Epithelial cell of esophagus (primary cell): ENCODE measurements at regions not wholly inside any gene's neighbourhood (a gene's known extent, or its start where the extent isn't known, plus 50 kb on each side); places are given as distances from the start of the nearest gene placed in this dataset.

ENCODE experiments used
- DNase-seq: peaks from one replicate; pipeline ENCODE4 v3.0.0; 2010; ENCODE audit warnings: low read depth
- H3K4me3 ChIP-seq: 2 replicates; pipeline ENCODE4 v1.5.1; 2011; ENCODE audit warnings: mild to moderate bottlenecking, low read length, control low read depth
- TF ChIP-seq, protein P1 (sequence below): IDR thresholded peaks from 2 replicates; pipeline ENCODE4 v1.5.1; 2011; ENCODE audit warnings: low read depth, mild to moderate bottlenecking, low read length, control low read depth, inconsistent platforms; ENCODE audit not compliant: insufficient read depth; ENCODE audit errors: missing control alignments

- TF ChIP-seq, protein P1, sequence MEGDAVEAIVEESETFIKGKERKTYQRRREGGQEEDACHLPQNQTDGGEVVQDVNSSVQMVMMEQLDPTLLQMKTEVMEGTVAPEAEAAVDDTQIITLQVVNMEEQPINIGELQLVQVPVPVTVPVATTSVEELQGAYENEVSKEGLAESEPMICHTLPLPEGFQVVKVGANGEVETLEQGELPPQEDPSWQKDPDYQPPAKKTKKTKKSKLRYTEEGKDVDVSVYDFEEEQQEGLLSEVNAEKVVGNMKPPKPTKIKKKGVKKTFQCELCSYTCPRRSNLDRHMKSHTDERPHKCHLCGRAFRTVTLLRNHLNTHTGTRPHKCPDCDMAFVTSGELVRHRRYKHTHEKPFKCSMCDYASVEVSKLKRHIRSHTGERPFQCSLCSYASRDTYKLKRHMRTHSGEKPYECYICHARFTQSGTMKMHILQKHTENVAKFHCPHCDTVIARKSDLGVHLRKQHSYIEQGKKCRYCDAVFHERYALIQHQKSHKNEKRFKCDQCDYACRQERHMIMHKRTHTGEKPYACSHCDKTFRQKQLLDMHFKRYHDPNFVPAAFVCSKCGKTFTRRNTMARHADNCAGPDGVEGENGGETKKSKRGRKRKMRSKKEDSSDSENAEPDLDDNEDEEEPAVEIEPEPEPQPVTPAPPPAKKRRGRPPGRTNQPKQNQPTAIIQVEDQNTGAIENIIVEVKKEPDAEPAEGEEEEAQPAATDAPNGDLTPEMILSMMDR: no peak
- no peak overlapping the region for H3K4me3 ChIP-seq
- no peak for DNase-seq
These were observed 230.0 kb upstream of the GYPC start for GRCh38 chr2:126425943-126426342.

DNA sequence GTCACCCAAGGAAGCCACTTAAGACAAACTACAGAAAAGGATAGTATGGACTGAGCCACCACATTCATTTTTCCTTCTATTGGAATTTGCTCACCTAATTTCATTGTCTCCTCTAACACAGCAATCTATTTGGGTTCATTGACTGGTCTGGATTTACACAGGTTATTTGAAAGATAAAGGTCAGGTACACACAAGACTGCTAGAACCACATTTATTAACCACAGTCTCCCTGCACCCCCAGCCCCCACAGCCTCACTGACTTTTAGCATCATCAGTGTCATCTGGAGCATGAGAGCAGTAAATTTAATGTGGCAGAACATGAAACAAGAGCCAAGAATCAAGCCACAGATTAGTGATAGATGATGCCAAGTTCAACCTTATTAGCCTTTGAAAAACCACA is 226.9 kb upstream of the GYPC start:
- H3K4me3 ChIP-seq: no peak overlapping the region
- TF ChIP-seq, protein P1: no peak
- no peak for DNase-seq

GRCh38 chr2:126431136-126431535 is 224.8 kb upstream of the GYPC start:
- no peak overlapping the region for H3K4me3 ChIP-seq
- TF ChIP-seq, protein P1: no peak
- DNase-seq: no peak

DNA sequence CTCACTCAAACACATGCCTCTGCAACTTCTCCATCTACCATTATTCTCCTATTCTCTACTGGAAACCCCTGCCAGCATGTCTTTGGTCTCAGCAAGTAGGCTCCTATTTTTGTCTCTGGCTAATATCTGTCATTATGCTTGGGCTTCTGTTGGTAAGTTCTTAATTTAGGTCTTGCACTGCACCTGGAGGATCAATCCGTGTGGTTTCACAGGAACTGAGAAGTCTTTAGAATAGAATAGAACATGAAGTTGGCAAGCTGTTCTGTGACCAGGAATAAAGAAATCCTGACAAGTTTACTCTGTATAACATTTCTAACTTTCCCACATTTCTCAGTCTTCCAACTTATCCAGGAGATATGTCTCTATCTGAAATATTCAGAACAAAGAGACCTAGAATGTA is 219.5 kb upstream of the GYPC start:
- TF ChIP-seq, protein P1: no peak
- no peak for DNase-seq
- H3K4me3 ChIP-seq: no peak overlapping the region

DNA sequence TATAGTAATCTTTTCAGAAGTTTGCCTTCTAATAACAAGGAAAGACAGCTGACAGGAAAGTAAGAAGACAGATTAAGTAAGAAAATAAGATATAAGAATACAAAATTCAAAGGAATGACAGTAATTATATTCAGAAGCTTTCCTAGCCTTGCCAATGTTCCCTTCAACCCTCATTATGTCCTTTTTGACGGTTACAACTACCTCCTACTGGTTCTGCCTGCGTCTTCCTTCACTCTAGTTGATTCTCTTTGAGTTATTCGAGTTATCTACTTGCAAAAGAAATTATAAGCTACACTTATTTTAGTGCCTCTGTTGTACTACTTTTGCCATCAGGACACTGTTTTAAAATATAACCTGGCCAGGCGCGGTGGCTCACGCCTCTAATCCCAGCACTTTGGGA is 218.9 kb upstream of the GYPC start:
- no peak overlapping the region for H3K4me3 ChIP-seq
- no peak for DNase-seq
- TF ChIP-seq, protein P1: no peak

DNA sequence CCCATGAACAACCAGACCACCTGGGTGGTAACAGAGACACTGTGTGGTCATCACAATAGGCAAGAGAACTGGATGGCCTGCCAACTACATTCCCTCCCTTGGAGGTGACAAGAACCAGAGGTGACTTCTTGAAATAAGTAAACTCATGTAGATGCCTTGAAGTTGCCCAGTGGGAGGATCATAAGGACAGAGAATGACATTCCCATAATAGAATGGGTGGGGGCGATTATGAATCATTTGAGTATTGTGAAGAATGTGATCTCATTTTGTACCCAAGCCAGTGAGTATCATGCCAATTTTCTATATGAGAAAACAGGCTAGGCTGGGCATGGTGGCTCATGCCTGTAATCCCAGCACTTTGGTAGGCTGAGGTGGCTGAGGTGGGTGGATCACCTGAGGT is 211.4 kb upstream of the GYPC start:
- TF ChIP-seq, protein P1: no peak
- DNase-seq: no peak
- no peak overlapping the region for H3K4me3 ChIP-seq

DNA sequence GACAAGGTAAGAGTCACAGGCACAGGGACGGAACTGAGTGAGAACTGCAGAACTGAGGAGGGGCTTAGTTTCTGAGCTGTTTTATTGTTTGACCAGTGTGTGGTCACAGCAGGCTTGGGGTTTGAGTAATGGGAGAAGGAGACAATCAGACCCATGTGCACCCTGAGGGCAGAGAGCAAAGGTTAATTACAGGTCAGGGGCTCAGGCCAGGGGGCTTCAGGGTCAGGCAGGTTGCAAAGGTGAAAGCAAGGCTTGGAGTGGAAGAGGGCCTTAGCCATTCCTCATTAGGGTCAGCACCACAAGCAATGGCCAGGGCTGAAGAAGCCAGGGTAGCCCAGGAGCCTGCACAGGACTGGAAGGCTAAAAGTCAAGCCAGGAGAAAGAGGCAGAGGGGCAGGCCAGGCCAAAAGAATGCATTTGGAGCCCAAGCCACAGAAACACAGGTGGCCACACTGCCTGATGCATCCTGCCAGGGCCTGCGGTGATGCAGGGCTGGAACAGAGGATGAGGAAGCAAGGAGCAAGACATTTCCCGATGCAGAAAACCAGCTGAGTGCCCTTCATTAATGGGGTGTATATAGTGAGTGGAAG is 209.8 kb upstream of the GYPC start:
- no peak for DNase-seq
- H3K4me3 ChIP-seq: no peak overlapping the region
- TF ChIP-seq, protein P1: no peak
